GM12872 (cell line): ENCODE measurements at regions not wholly inside any gene's neighbourhood (a gene's known extent, or its start where the extent isn't known, plus 50 kb on each side); places are given as distances from the start of the nearest gene placed in this dataset.

ENCODE experiments used
- TF ChIP-seq, protein P1 (sequence below): IDR thresholded peaks from 3 replicates; pipeline ENCODE4 v1.5.1; 2011; ENCODE audit warnings: low read depth, mild to moderate bottlenecking, low read length, moderate library complexity; ENCODE audit not compliant: insufficient read depth

DNA sequence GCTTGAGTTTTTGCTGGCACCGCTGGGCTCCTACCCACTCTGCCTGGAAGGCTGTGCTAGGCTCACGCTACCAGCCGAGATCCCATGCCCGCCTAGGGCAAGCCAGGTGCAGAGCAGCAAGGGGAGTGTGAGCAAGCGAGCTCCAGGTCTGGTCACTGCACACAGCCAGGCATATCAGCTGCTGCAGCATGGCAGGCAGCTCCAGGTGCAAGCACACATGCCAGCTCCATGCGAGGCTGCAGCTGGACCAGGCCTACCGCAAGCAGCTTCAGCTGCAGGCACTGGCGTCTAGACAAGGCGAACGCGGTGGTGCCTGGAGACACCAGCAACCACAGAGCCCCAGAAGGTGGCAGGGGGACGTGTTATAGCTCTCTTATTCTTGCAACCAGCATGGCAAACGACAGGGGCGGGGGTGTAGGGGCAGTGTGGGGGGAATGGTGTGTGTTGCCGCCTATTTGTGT, 614.7 kb upstream of the EPHA5 start:
- TF ChIP-seq, protein P1, sequence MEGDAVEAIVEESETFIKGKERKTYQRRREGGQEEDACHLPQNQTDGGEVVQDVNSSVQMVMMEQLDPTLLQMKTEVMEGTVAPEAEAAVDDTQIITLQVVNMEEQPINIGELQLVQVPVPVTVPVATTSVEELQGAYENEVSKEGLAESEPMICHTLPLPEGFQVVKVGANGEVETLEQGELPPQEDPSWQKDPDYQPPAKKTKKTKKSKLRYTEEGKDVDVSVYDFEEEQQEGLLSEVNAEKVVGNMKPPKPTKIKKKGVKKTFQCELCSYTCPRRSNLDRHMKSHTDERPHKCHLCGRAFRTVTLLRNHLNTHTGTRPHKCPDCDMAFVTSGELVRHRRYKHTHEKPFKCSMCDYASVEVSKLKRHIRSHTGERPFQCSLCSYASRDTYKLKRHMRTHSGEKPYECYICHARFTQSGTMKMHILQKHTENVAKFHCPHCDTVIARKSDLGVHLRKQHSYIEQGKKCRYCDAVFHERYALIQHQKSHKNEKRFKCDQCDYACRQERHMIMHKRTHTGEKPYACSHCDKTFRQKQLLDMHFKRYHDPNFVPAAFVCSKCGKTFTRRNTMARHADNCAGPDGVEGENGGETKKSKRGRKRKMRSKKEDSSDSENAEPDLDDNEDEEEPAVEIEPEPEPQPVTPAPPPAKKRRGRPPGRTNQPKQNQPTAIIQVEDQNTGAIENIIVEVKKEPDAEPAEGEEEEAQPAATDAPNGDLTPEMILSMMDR: no peak

- TF ChIP-seq, protein P1: no peak
Measured at GRCh38 chr4:66279084-66279483, 608.8 kb upstream of the EPHA5 start.

- TF ChIP-seq, protein P1: no peak
Measured at GRCh38 chr4:66275411-66276038, 605.2 kb upstream of the EPHA5 start.

GRCh38 chr4:66273110-66273509, 602.8 kb upstream of the EPHA5 start:
- TF ChIP-seq, protein P1: no peak

GRCh38 chr4:66266035-66266434, 595.7 kb upstream of the EPHA5 start:
- TF ChIP-seq, protein P1: no peak

GRCh38 chr4:66252291-66252690, 582.0 kb upstream of the EPHA5 start:
- TF ChIP-seq, protein P1: no peak

- TF ChIP-seq, protein P1: no peak
Measured at GRCh38 chr4:66246643-66247042, 576.4 kb upstream of the EPHA5 start.
